Fibroblast of the aortic adventitia (primary cell): ENCODE measurements at regions not wholly inside any gene's neighbourhood (a gene's known extent, or its start where the extent isn't known, plus 50 kb on each side); places are given as distances from the start of the nearest gene placed in this dataset.
"Not testable (repeated sequence)": the region's sequence is repeated elsewhere in the genome, so short reads cannot be mapped to it uniquely, and the experiment has no call there.

Experiments used
- DNase-seq: peaks from one replicate; pipeline ENCODE4 v3.0.0-alpha.2; 2010; ENCODE audit warnings: low read depth
- H3K4me3 ChIP-seq: 2 replicates; pipeline ENCODE4 v1.5.1; 2011; ENCODE audit warnings: low read depth, mild to moderate bottlenecking, control low read depth, low read length, moderate library complexity

DNA sequence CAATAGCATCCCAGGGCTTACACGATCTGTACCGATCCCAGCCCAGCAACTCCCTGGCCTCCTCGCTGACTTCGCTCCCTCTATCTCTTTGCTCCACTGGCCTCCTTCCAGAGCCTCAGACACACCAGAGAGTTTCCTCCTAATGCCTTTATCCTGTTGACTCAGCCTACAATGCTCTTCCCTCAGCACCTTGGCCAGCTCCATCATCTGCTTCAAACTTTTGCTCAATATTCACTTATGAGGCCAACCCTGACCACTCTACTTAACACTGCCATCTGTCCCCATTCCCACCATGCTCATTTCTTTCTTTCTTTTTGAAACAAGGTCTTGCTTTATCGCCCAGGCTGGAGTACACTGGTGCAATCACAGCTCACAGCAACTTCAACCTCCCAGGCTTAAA, 180.9 kb downstream of the CEP170 start:
- H3K4me3 ChIP-seq, DNase-seq: not testable (repeated sequence)

DNA sequence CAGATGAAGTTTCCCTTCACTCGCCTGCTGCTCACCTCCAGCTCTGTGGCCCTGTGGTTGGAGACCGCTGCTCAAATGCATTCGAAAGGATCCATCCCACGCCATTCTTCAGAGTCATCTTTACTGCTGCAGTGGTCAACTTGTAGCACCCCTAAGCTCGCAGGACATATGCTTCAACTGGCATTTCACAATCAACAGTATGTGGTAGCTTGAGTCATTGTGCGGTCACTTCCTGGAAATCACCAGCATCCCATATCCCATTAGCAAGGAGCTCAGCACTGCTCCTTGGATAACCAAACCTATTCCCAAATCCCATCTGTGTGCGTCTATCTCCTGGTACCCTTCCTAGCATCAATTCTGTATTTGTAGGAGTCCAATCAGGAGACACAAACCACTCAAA, 188.0 kb downstream of the CEP170 start:
- not testable (repeated sequence) for DNase-seq, H3K4me3 ChIP-seq

DNA sequence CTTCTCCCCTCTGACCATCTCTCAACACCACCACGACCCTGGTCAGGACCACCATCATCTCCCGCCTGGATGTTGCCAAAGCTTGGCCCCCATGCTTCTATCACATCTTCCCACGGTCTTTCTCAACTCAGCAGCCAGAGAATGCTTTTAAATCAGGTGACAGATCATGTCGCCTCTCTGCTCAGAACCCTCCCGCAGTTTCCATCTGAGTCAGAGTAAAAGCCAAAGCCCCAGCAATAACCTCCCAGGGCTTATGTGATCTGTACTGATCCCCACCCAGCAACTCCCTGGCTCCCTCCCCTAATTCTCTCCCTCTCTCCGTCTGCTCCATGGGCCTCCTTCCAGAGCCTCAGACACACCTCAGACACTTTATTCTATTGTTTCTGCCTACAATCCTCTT, 193.1 kb downstream of the CEP170 start:
- H3K4me3 ChIP-seq, DNase-seq: not testable (repeated sequence)

DNA sequence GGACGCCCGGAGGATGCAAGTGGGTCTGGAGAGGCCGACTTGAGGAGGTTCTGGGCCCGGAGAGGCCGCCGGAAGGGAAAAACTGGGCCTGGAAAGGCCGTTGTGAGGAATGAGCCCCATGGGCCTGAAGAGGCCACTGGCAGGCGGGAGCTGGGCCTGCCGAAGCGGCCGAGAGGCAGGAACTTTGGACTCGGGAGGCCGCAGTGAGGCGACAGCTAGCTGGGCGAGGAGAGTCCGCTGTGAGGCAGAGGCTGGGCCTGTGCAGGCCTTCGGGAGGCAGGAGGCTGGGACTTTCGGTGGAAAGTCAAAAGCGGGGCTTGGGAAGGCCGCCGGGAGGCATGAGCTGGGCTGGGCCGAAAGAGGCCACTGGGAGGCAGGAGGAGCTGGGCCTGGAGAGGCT, 199.6 kb downstream of the CEP170 start:
- H3K4me3 ChIP-seq, DNase-seq: not testable (repeated sequence)

DNA sequence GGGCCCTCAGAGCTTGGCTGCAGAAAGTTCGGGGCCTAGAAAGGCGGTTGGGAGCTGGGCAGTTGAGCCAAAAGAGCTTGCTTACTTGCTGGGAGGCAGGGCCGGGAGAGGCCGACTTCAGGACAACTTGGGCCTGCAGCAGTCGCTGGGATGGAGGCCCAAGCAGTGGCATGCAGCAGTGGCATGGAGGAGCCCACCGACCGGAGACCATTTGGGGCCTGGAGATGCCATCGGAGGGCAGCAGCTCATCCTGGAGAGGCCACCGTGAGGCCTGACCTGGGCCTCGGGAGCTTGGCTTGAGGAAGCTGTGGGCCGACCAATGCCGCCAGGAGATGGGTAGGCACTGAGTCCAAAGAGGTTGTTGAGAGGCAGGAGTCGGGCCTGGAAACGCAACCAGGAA, 200.0 kb downstream of the CEP170 start:
- H3K4me3 ChIP-seq, DNase-seq: not testable (repeated sequence)

DNA sequence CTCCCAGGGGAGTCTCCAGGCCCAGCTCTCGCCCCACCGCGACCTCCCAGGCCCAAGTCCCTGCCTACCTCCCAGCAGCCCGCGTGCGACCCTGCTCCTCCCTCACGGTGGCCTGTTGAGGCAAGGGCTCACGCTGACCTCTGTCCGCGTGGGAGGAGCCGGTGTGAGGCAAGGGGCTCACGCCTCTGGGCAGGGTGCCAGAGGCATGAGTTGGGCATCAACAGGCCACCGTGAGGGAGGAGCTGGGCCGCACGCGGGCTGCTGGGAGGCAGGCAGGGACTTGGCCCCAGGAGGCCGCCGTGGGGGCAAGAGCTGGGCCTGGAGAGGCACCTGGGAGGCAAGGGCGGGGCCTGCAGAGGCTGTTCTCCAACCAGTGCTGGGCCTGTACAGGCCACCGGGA, 200.4 kb downstream of the CEP170 start:
- H3K4me3 ChIP-seq, DNase-seq: not testable (repeated sequence)

DNA sequence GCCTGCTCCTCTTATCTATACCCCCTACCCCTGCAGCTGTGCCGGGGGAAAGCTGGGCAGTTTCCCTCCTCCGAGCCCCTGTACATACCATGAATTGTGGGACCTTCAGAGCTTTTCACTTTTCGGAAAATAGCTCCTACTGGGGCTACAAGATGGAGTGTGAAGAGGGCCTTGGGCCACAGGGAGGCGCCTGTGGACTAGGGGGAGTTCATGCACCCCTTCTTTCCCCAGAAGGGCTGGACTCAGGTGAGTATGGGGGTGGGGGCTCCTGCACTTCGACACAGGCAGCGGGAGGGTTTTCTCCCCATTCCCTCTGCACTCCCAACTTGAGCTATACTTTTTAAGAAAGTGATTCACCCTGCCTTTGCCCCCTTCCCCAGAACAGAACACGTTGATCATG, 202.0 kb downstream of the CEP170 start:
- DNase-seq, H3K4me3 ChIP-seq: not testable (repeated sequence)

DNA sequence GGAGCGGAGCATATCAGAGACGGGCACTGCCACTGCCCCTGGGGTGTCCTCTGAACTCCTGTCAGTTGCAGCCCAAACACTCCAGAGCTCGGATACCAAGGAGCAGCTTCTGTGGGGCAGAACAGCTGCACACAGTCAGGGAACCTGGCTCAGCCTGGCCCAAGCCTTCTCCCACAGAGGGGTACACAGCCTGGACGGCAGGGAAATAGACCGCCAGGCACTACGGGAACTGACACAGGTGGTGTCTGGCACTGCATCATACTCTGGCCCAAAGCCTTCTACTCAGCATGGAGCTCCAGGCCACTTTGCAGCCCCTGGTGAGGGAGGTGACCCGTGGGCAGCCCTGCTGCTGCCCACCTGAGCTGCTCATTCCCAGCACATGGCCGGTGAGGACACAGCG, 204.5 kb downstream of the CEP170 start:
- not testable (repeated sequence) for H3K4me3 ChIP-seq, DNase-seq

DNA sequence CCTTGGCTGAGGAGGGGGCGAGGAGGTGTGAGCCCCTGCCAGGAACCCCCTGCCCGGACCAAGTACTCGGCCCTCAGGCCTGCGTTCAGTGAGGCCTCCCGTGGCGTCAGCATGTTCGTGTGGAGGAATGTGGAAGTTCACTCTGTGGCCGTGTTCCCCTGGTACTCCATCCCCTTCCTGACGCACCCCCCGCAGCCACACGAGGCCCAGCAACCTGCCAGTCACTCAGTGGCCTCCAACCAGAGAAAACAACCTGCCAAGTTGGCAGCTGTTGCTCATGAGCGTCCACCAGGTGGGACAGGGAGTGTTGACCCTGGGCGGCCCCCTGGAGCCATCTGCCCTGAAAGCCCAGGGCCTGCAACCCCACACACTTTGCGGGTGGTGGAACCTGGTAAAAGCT, 205.4 kb downstream of the CEP170 start:
- not testable (repeated sequence) for DNase-seq

DNA sequence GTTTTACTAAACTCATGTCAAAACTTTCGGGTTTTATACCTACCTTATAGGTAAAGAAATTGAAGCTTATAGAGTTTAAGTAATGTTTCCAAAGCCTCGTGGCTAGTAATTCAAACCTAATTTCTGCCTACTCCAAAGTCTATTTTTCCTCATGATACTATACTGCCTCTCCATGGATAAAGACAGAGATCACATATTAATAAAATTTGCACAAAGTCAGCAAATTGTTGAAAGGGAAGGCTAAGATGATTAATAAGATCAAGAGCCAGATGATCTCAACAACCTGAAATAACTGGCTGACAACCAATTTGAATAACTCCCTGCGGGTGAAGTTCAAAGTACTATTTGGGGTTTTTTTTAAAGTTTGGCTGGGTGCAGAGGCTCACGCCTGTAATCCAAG, 233.7 kb downstream of the CEP170 start:
- H3K4me3 ChIP-seq, DNase-seq: not testable (repeated sequence)

More for the DNA sequence above, 205.4 kb downstream of the CEP170 start:
- H3K4me3 ChIP-seq: not testable (repeated sequence)

DNA sequence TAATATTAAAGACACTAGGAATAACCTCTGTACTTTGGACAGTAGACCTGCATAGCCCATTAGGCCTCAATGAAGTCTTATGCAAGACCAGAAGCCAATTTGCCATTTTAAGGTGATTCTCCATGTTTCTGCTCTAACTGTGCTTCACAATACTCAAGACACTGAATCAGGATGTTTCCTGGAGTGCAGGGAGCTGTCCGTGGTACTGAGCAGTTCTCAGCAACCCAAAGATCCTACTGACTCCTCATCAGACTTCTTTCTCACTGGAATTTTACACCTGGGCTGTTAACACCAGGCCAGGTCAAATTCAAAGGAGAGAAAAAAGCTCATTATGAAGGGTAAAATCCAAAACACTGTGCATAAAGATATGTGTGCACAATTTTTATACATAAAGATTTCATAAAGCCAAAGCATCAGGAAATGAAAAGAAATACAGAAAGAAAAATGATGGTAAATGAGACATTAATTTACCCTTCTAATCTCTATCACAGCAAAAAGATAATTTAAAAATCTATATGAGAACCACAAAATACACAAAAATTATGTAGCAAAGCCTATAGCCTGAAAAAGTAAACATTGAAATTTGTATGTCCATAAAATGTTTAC, 235.9 kb downstream of the CEP170 start:
- not testable (repeated sequence) for DNase-seq, H3K4me3 ChIP-seq

DNA sequence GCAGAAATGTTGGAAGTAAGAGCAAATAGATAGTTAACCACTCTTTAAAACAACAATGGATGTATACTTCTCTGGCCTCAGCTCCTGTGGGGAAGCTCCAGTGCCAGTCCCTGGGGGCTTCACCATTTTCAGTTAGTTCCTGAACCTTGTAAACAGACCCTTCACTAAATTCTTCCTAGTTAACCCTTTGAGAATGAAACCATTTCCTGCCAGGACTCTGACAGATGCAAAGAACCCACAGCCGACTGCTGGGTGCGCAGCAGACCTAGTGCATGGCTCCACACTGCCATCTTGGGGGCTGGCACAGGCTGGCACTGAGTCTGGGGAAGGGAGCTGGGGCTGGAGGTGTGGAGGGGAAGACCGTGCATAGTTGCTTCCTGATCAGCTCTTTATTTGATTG, 244.4 kb downstream of the CEP170 start:
- H3K4me3 ChIP-seq, DNase-seq: not testable (repeated sequence)

DNA sequence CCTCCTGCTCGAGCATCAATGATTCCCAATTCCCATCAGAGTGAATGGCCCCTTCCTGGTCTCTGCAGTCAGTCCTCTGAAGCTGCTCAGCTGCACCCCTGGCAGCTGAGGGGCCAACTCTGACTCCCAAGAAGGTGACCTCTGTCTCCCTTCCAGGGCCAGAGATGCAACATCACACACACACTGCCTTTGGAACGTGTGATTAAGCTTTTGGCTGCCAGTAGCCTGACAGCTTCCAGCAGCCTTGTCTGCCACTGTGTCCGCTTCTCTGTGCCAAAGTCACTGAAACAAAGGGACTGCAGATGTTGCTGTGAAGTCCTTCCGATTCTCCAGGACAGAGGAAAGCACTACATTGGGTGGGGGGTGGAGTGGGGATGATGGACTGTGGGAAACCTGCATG, 254.1 kb downstream of the CEP170 start:
- H3K4me3 ChIP-seq, DNase-seq: not testable (repeated sequence)

DNA sequence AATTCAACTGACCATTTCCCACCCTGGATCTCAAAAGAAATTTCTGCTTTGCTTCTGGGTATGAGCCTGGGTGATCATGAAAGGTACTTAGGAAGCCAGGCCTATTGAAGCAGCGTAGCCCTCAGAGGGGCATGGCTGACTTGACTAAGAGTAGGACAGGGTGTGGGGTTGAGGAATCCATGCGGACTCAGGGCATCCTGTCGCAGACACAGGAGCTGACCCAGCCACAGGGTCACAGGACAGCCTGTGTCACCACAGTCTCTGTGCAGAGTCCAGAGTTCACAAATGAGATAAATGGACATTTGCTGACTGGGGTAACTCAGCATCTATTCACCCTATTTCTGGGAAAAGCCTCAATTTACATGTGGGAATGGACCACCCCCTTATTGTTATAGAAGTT, 262.3 kb downstream of the CEP170 start:
- not testable (repeated sequence) for DNase-seq, H3K4me3 ChIP-seq

DNA sequence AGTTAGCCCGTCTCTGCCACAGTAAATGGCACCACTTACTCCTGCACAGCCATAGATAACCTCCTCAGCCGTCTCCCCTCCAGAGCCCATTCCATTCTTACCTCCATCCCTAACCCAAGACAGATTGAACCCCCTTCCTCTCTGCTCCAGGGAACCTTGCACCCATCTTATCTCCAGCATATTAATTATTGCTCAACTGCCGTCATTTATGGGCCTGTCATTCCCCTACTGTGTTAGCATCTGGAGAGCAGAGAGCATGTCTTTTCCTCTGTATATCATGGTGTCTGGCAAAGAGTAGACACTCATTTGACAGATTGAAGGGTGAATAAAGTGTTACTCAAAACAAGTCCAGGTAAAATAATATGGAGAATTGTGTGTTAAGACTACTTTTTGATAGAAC, 270.0 kb downstream of the CEP170 start:
- not testable (repeated sequence) for H3K4me3 ChIP-seq, DNase-seq

DNA sequence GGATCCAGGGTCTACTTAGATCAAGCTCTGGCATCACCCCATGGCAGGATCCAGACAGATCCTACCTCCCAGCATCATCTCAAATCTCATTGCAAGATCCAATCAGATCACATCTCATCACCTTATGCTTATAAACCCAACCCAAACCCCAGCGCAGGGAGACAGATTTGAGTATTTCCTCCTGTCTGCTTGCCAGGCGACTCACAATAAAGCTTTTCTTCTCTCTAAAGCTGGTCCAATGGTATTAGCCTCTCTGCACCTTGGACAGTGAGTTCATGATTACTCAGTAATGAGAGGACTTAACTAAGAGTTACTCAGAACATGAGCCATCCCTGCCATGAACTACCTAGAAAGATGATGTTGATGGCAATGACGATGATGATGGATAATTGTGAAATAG, 281.7 kb downstream of the CEP170 start:
- peak; percentile 1 for DNase-seq
- not testable (repeated sequence) for H3K4me3 ChIP-seq
